H9 (cell line): ENCODE measurements at regions not wholly inside any gene's neighbourhood (a gene's known extent, or its start where the extent isn't known, plus 50 kb on each side); places are given as distances from the start of the nearest gene placed in this dataset.

ENCODE experiments used
- DNase-seq: peaks from one replicate; pipeline ENCODE4 v3.0.0-alpha.2; 2017
- H2AFZ ChIP-seq: one replicate; pipeline ENCODE4 v1.6.1; 2013; ENCODE audit warnings: mild to moderate bottlenecking, low read length, control low read depth, moderate library complexity
- H2AK5ac ChIP-seq: 2 replicates; pipeline ENCODE4 v1.6.1; 2013; ENCODE audit warnings: low read length, control low read depth, mixed read lengths; ENCODE audit not compliant: insufficient read length
- H2BK120ac ChIP-seq: one replicate; pipeline ENCODE4 v1.6.1; 2013; ENCODE audit warnings: low read depth, mild to moderate bottlenecking, low read length, control low read depth, inconsistent platforms; ENCODE audit not compliant: poor library complexity, severe bottlenecking
- H2BK12ac ChIP-seq: 2 replicates; pipeline ENCODE4 v1.6.1; 2013; ENCODE audit warnings: low read length, control low read depth, mixed read lengths, low read depth; ENCODE audit not compliant: insufficient read length
- H2BK15ac ChIP-seq: 2 replicates; pipeline ENCODE4 v1.6.1; 2013; ENCODE audit warnings: low read depth, low read length, control low read depth
- H2BK20ac ChIP-seq: one replicate; pipeline ENCODE4 v1.6.1; 2013; ENCODE audit warnings: low read depth, mild to moderate bottlenecking, low read length, control low read depth, inconsistent platforms; ENCODE audit not compliant: poor library complexity, severe bottlenecking
- H2BK5ac ChIP-seq: 2 replicates; pipeline ENCODE4 v1.6.1; 2013; ENCODE audit warnings: low read length, control low read depth, mixed read lengths; ENCODE audit not compliant: insufficient read length
- H3K14ac ChIP-seq: 2 replicates; pipeline ENCODE4 v1.6.1; 2013; ENCODE audit warnings: low read length, control low read depth; ENCODE audit not compliant: insufficient read depth
- H3K18ac ChIP-seq: 2 replicates; pipeline ENCODE4 v1.6.1; 2013; ENCODE audit warnings: low read depth, mild to moderate bottlenecking, mixed read lengths, low read length, control low read depth; ENCODE audit not compliant: insufficient read length
- H3K23ac ChIP-seq: 2 replicates; pipeline ENCODE4 v1.6.1; 2013; ENCODE audit warnings: low read length, control low read depth, mixed read lengths, low read depth; ENCODE audit not compliant: insufficient read length
- H3K23me2 ChIP-seq: 2 replicates; pipeline ENCODE4 v1.6.1; 2013; ENCODE audit warnings: low read depth, mild to moderate bottlenecking, mixed read lengths, low read length, control low read depth; ENCODE audit not compliant: insufficient read length, poor library complexity, severe bottlenecking
- H3K27ac ChIP-seq: 2 replicates; pipeline ENCODE4 v1.5.1; 2013; ENCODE audit warnings: low read length, control low read depth, mixed read lengths, low read depth; ENCODE audit not compliant: insufficient read length
- H3K27me3 ChIP-seq: 2 replicates; pipeline ENCODE4 v1.6.1; 2013; ENCODE audit warnings: low read length, control low read depth, inconsistent platforms; ENCODE audit not compliant: insufficient read depth
- H3K4ac ChIP-seq: 2 replicates; pipeline ENCODE4 v1.6.1; 2013; ENCODE audit warnings: low read depth, mild to moderate bottlenecking, control low read depth, inconsistent platforms, low read length, moderate library complexity
- H3K4me1 ChIP-seq: 2 replicates; pipeline ENCODE4 v1.6.1; 2013; ENCODE audit warnings: low read length, control low read depth, inconsistent platforms; ENCODE audit not compliant: insufficient read depth
- H3K4me2 ChIP-seq: 2 replicates; pipeline ENCODE4 v1.6.1; 2013; ENCODE audit warnings: low read length, control low read depth, mixed read lengths; ENCODE audit not compliant: insufficient read length, insufficient read depth
- H3K56ac ChIP-seq: 2 replicates; pipeline ENCODE4 v1.6.1; 2013; ENCODE audit warnings: low read depth, mild to moderate bottlenecking, mixed read lengths, low read length, control low read depth; ENCODE audit not compliant: insufficient read length
- H3K79me1 ChIP-seq: 2 replicates; pipeline ENCODE4 v1.6.1; 2013; ENCODE audit warnings: low read depth, mild to moderate bottlenecking, moderate library complexity, low read length, control low read depth, inconsistent platforms; ENCODE audit not compliant: insufficient read depth, poor library complexity, severe bottlenecking
- H3K79me2 ChIP-seq: 2 replicates; pipeline ENCODE4 v1.6.1; 2013; ENCODE audit warnings: low read length, control low read depth, inconsistent platforms; ENCODE audit not compliant: insufficient read depth
- H3K9ac ChIP-seq: 2 replicates; pipeline ENCODE4 v1.6.1; 2013; ENCODE audit warnings: low read length, control low read depth, mixed read lengths; ENCODE audit not compliant: insufficient read length; ENCODE audit errors: extremely low read depth
- H3K9me3 ChIP-seq: one replicate; pipeline ENCODE4 v1.6.1; 2013; ENCODE audit warnings: low read depth, low read length, inconsistent platforms; ENCODE audit not compliant: control insufficient read depth
- H3T11ph ChIP-seq: one replicate; pipeline ENCODE4 v1.6.1; 2013; ENCODE audit warnings: mild to moderate bottlenecking, low read length, control low read depth, inconsistent platforms
- H4K20me1 ChIP-seq: one replicate; pipeline ENCODE4 v1.6.1; 2013; ENCODE audit not compliant: control insufficient read depth, insufficient read length, insufficient read depth
- H4K5ac ChIP-seq: 2 replicates; pipeline ENCODE4 v1.6.1; 2013; ENCODE audit warnings: low read depth, mild to moderate bottlenecking, mixed read lengths, low read length, control low read depth; ENCODE audit not compliant: insufficient read length
- H4K8ac ChIP-seq: replicated peaks from 2 replicates; pipeline ENCODE4 v1.6.1; 2013; ENCODE audit warnings: low read length, control low read depth, mixed read lengths, low read depth; ENCODE audit not compliant: insufficient read length
- H4K91ac ChIP-seq: 2 replicates; pipeline ENCODE4 v1.6.1; 2013; ENCODE audit warnings: low read depth, mild to moderate bottlenecking, moderate library complexity, mixed read lengths, low read length, control low read depth; ENCODE audit not compliant: insufficient read length
- H3K27ac Mint-ChIP-seq, 3 experiments: 2 replicates in 2 of 3; 3 replicates in 1 of 3; pipeline ENCODE4 v1.8.0; 2020 to 2021; ENCODE audit warnings: mixed read lengths in 3 of 3, mild to moderate bottlenecking in 1 of 3, moderate library complexity in 1 of 3
- H3K27me3 Mint-ChIP-seq: 2 replicates; pipeline ENCODE4 v1.8.0; 2021; ENCODE audit warnings: low read depth, mild to moderate bottlenecking, moderate library complexity, mixed read lengths
- H3K36me3 Mint-ChIP-seq, 3 experiments: 2 replicates in 2 of 3; 3 replicates in 1 of 3; pipeline ENCODE4 v1.8.0; 2020 to 2021; ENCODE audit warnings: low read depth in 3 of 3, mixed read lengths in 3 of 3; ENCODE audit not compliant: insufficient read depth in 1 of 3
- H3K4me1 Mint-ChIP-seq, 2 experiments: 2 replicates each; pipeline ENCODE4 v1.8.0; 2020; ENCODE audit warnings: mixed read lengths in 2 of 2
- H3K4me3 Mint-ChIP-seq, 2 experiments: 2 replicates in 1 of 2; 3 replicates in 1 of 2; pipeline ENCODE4 v1.8.0; 2020 to 2021; ENCODE audit warnings: mild to moderate bottlenecking in 2 of 2, mixed read lengths in 2 of 2, moderate library complexity in 1 of 2
- H3K9me3 Mint-ChIP-seq, 2 experiments: 2 replicates in 1 of 2; 3 replicates in 1 of 2; pipeline ENCODE4 v1.8.0; 2020; ENCODE audit warnings: mild to moderate bottlenecking in 2 of 2, mixed read lengths in 2 of 2, moderate library complexity in 1 of 2
- CTCF ChIP-seq: fragments of 200-600 bp; sonication (generic); conservative IDR thresholded peaks from 3 replicates; pipeline ENCODE4 v1.8.0; 2021; ENCODE audit warnings: antibody characterized with exemption, mild to moderate bottlenecking

- Histone ChIP-seq H3K4ac (no peak overlapping the region), H2BK15ac (no peak overlapping the region), H2AK5ac (no peak overlapping the region), H3T11ph (no peak overlapping the region), H3K56ac (no peak overlapping the region), H4K20me1 (no peaks in the 10 kb centered on the region), H2BK12ac (no peak overlapping the region), H3K18ac (no peak overlapping the region), H3K27me3 (no peaks in the 10 kb centered on the region), H3K4me1 (peaks cover 3% of the 10 kb centered on the region; the same call in 1 of the 2 replicates), H3K27ac (no peak overlapping the region), H3K23me2 (no peaks in the 10 kb centered on the region), H3K14ac (no peak overlapping the region), H3K79me2 (no peaks in the 10 kb centered on the region), H2AFZ (no peak overlapping the region), H2BK120ac (no peak overlapping the region), H2BK5ac (no peak overlapping the region), H3K9ac (no peak overlapping the region), H3K23ac (no peak overlapping the region), H4K8ac (no peak overlapping the region), H3K79me1 (no peaks in the 10 kb centered on the region), H3K4me2 (no peak overlapping the region), H3K9me3 (no peaks in the 10 kb centered on the region), H2BK20ac (no peak overlapping the region), H4K91ac (no peak overlapping the region), H4K5ac (no peak overlapping the region)
- Mint-ChIP-seq H3K9me3 (peaks cover 4 to 7% of the 10 kb centered on the region in 2 experiments; a peak in 4 of 5 replicates), H3K36me3 (peaks cover 3 to 4% (median 3%) of the 10 kb centered on the region in 3 experiments; a peak in 4 of 7 replicates), H3K27ac (no peak overlapping the region), H3K4me3 (no peak overlapping the region), H3K4me1 (peaks cover 5 to 7% of the 10 kb centered on the region in 2 experiments), H3K27me3 (peaks cover 1% of the 10 kb centered on the region; the same call in 1 of the 2 replicates)
- no peak for TF ChIP-seq CTCF
- DNase-seq, result no peak
Measured at GRCh38 chr4:125693228-125693627, 378.5 kb downstream of the FAT4 start.
